ENCODE measurements at regions not wholly inside any gene's neighbourhood (a gene's known extent, or its start where the extent isn't known, plus 50 kb on each side); places are given as distances from the start of the nearest gene placed in this dataset.

DNA sequence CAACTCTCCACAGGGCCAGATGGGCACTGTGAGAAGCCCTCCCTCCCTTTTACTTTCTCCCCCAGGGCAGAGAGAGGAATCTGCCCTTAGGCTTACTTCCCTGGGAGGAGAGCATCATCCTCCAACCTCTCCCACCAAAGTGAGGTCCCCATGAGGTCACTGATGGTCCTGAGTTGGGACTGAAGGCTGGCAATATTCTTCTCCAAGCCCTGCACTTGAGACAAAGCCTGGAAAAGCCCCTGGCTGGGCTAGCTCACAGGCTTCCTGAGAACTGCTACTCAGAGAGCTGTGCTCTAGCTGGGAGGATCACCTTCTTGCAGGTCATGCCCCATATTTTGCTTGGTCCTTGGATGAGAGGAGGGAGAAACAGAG lies 110.0 kb upstream of the MEF2A start:
- DNase-seq (ENCODE audit: low spot score) (no peak), ATAC-seq (no peak)
- Mint-ChIP-seq H3K4me3 (no peak overlapping the region), H3K36me3 (no peaks in the 10 kb centered on the region), H3K27me3 (ENCODE audit: low read depth) (no peaks in the 10 kb centered on the region), H3K27ac (no peak overlapping the region), H3K4me1 (no peaks in the 10 kb centered on the region), H3K9me3 (peaks cover 11% of the 10 kb centered on the region)
- ChIA-PET CTCF (interaction anchor here (0.6 to 2.4 kb wide), 3 partner anchors 47 to 249 kb away, joined by 3 to 7 read pairs (median 5); no protein-coding TSS in a partner anchor), POLR2A (interaction anchor here (0.7 kb wide), 1 partner anchor 288 kb away, joined by 6 read pairs; no protein-coding TSS in a partner anchor)
- TF ChIP-seq SOX15 (CRISPR knock-in tag; IDR thresholded peaks at IDR 0.05) (no peak), JUN (CRISPR knock-in tag; IDR thresholded peaks at IDR 0.05) (no peak), SMAD3 (CRISPR knock-in tag; IDR thresholded peaks at IDR 0.05; ENCODE audit: borderline replicate concordance) (no peak), ATF1 (CRISPR knock-in tag; IDR thresholded peaks at IDR 0.05) (no peak), CREM (CRISPR knock-in tag; IDR thresholded peaks at IDR 0.05) (no peak), IRF2 (CRISPR knock-in tag; IDR thresholded peaks at IDR 0.05; ENCODE audit: borderline replicate concordance, low read depth) (no peak), ZNF232 (CRISPR knock-in tag; IDR thresholded peaks at IDR 0.05) (no peak), SP1 (CRISPR knock-in tag; conservative IDR thresholded peaks at IDR 0.05) (no peak), ZNF396 (CRISPR knock-in tag; IDR thresholded peaks at IDR 0.05; ENCODE audit: borderline replicate concordance) (no peak), FOXP1 (CRISPR knock-in tag; IDR thresholded peaks at IDR 0.05; ENCODE audit: borderline replicate concordance) (no peak)
- TF ChIP-seq, protein P1, sequence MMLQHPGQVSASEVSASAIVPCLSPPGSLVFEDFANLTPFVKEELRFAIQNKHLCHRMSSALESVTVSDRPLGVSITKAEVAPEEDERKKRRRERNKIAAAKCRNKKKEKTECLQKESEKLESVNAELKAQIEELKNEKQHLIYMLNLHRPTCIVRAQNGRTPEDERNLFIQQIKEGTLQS (CRISPR knock-in tag; conservative IDR thresholded peaks at IDR 0.05), result no peak
- TF ChIP-seq, protein P2, sequence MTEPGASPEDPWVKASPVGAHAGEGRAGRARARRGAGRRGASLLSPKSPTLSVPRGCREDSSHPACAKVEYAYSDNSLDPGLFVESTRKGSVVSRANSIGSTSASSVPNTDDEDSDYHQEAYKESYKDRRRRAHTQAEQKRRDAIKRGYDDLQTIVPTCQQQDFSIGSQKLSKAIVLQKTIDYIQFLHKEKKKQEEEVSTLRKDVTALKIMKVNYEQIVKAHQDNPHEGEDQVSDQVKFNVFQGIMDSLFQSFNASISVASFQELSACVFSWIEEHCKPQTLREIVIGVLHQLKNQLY (CRISPR knock-in tag; IDR thresholded peaks at IDR 0.05), result no peak
- TF ChIP-seq, protein P3, sequence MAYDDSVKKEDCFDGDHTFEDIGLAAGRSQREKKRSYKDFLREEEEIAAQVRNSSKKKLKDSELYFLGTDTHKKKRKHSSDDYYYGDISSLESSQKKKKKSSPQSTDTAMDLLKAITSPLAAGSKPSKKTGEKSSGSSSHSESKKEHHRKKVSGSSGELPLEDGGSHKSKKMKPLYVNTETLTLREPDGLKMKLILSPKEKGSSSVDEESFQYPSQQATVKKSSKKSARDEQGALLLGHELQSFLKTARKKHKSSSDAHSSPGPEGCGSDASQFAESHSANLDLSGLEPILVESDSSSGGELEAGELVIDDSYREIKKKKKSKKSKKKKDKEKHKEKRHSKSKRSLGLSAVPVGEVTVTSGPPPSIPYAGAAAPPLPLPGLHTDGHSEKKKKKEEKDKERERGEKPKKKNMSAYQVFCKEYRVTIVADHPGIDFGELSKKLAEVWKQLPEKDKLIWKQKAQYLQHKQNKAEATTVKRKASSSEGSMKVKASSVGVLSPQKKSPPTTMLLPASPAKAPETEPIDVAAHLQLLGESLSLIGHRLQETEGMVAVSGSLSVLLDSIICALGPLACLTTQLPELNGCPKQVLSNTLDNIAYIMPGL (CRISPR knock-in tag; IDR thresholded peaks at IDR 0.05), result no peak
- TF ChIP-seq, protein P4, sequence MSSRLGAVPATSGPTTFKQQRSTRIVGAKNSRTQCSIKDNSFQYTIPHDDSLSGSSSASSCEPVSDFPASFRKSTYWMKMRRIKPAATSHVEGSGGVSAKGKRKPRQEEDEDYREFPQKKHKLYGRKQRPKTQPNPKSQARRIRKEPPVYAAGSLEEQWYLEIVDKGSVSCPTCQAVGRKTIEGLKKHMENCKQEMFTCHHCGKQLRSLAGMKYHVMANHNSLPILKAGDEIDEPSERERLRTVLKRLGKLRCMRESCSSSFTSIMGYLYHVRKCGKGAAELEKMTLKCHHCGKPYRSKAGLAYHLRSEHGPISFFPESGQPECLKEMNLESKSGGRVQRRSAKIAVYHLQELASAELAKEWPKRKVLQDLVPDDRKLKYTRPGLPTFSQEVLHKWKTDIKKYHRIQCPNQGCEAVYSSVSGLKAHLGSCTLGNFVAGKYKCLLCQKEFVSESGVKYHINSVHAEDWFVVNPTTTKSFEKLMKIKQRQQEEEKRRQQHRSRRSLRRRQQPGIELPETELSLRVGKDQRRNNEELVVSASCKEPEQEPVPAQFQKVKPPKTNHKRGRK (CRISPR knock-in tag; IDR thresholded peaks at IDR 0.05; ENCODE audit: borderline replicate concordance), result no peak
- TF ChIP-seq, protein P5, sequence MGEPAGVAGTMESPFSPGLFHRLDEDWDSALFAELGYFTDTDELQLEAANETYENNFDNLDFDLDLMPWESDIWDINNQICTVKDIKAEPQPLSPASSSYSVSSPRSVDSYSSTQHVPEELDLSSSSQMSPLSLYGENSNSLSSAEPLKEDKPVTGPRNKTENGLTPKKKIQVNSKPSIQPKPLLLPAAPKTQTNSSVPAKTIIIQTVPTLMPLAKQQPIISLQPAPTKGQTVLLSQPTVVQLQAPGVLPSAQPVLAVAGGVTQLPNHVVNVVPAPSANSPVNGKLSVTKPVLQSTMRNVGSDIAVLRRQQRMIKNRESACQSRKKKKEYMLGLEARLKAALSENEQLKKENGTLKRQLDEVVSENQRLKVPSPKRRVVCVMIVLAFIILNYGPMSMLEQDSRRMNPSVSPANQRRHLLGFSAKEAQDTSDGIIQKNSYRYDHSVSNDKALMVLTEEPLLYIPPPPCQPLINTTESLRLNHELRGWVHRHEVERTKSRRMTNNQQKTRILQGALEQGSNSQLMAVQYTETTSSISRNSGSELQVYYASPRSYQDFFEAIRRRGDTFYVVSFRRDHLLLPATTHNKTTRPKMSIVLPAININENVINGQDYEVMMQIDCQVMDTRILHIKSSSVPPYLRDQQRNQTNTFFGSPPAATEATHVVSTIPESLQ (CRISPR knock-in tag; IDR thresholded peaks at IDR 0.05), result no peak
- TF ChIP-seq, protein P6, sequence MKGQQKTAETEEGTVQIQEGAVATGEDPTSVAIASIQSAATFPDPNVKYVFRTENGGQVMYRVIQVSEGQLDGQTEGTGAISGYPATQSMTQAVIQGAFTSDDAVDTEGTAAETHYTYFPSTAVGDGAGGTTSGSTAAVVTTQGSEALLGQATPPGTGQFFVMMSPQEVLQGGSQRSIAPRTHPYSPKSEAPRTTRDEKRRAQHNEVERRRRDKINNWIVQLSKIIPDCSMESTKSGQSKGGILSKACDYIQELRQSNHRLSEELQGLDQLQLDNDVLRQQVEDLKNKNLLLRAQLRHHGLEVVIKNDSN (CRISPR knock-in tag; IDR thresholded peaks at IDR 0.05), result no peak
- TF ChIP-seq, protein P7, sequence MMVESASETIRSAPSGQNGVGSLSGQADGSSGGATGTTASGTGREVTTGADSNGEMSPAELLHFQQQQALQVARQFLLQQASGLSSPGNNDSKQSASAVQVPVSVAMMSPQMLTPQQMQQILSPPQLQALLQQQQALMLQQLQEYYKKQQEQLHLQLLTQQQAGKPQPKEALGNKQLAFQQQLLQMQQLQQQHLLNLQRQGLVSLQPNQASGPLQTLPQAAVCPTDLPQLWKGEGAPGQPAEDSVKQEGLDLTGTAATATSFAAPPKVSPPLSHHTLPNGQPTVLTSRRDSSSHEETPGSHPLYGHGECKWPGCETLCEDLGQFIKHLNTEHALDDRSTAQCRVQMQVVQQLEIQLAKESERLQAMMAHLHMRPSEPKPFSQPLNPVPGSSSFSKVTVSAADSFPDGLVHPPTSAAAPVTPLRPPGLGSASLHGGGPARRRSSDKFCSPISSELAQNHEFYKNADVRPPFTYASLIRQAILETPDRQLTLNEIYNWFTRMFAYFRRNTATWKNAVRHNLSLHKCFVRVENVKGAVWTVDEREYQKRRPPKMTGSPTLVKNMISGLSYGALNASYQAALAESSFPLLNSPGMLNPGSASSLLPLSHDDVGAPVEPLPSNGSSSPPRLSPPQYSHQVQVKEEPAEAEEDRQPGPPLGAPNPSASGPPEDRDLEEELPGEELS (CRISPR knock-in tag; IDR thresholded peaks at IDR 0.05), result no peak

All from WTC11 (cell line).